ENCODE measurements at regions not wholly inside any gene's neighbourhood (a gene's known extent, or its start where the extent isn't known, plus 50 kb on each side); places are given as distances from the start of the nearest gene placed in this dataset.

- no peak for TF ChIP-seq CTCF (IDR thresholded peaks at IDR 0.05; ENCODE audit: low read depth, low read length)
- no peak for TF ChIP-seq EZH2phosphoT487 (IDR thresholded peaks at IDR 0.05; ENCODE audit: low read depth)
These were observed 306.4 kb downstream of the RPS6KC1 start for GRCh38 chr1:213357403-213357802.
